BE2C (cell line): ENCODE measurements at regions not wholly inside any gene's neighbourhood (a gene's known extent, or its start where the extent isn't known, plus 50 kb on each side); places are given as distances from the start of the nearest gene placed in this dataset.

ENCODE experiments used
- DNase-seq: peaks from one replicate; pipeline ENCODE4 v3.0.0-alpha.2; 2020
- H3K27me3 ChIP-seq: fragments of 250-450 bp; sonication (Bioruptor Pico); 2 replicates; pipeline ENCODE4 v1.5.1; 2020; ENCODE audit warnings: mild to moderate bottlenecking
- H3K36me3 ChIP-seq: fragments of 250-450 bp; sonication (Bioruptor Pico); 2 replicates; pipeline ENCODE4 v1.5.1; 2020; ENCODE audit warnings: mild to moderate bottlenecking
- H3K4me1 ChIP-seq: fragments of 250-450 bp; sonication (Bioruptor Pico); 2 replicates; pipeline ENCODE4 v1.5.1; 2020
- H3K4me3 ChIP-seq: 2 replicates; pipeline ENCODE4 v1.5.1; 2011; ENCODE audit warnings: low read depth, low read length
- H3K9me3 ChIP-seq: fragments of 250-450 bp; sonication (Bioruptor Pico); 2 replicates; pipeline ENCODE4 v1.5.1; 2020
- CTCF ChIP-seq: IDR thresholded peaks from 2 replicates; pipeline ENCODE4 v1.5.1; 2012; ENCODE audit warnings: mild to moderate bottlenecking, low read depth, low read length

- Histone ChIP-seq H3K4me1 (0 out of 2 replicates have a peak, but pooled peaks cover 6% of the 10 kb centered on the region), H3K9me3 (no peaks in the 10 kb centered on the region), H3K27me3 (no peaks in the 10 kb centered on the region), H3K36me3 (no peaks in the 10 kb centered on the region), H3K4me3 (peak overlapping the region; percentile 88)
- peak; percentile 61 for DNase-seq
- no peak for TF ChIP-seq CTCF
These were observed 85.7 kb upstream of the MELK start for GRCh38 chr9:36486933-36487481.

GRCh38 chr9:36486329-36486932 is 86.3 kb upstream of the MELK start:
- Histone ChIP-seq H3K4me3 (peak overlapping the region; percentile 88), H3K9me3 (no peaks in the 10 kb centered on the region), H3K4me1 (0 out of 2 replicates have a peak, but pooled peaks cover 6% of the 10 kb centered on the region), H3K27me3 (no peaks in the 10 kb centered on the region), H3K36me3 (no peaks in the 10 kb centered on the region)
- peak; percentile 21 for DNase-seq
- TF ChIP-seq CTCF: no peak

GRCh38 chr9:36485647-36486328 is 85.7 kb upstream of the RNF38 start:
- Histone ChIP-seq H3K27me3 (no peaks in the 10 kb centered on the region), H3K9me3 (no peaks in the 10 kb centered on the region), H3K36me3 (no peaks in the 10 kb centered on the region), H3K4me3 (peak overlapping the region; percentile 88), H3K4me1 (0 out of 2 replicates have a peak, but pooled peaks cover 6% of the 10 kb centered on the region)
- DNase-seq: no peak
- no peak for TF ChIP-seq CTCF

DNA sequence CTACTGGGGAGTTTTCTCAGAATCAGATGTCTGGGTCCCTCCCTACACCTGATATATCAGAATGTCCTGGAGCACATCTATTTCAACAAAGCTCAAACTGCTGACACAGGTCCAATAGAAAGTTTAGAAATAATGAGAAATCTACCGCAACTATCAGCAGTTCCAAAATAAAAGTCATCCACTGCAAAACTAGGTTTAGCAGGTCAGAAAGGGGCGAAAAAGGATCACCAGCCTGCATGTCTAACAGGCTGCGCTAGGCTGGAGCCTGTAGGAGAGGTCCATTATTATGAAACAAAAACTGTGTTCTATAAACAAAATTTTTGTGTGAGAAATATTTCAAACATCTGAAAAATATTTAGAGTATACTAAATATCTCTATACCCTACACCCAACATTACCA is 84.1 kb upstream of the RNF38 start:
- H3K27me3 ChIP-seq: no peaks in the 10 kb centered on the region

DNA sequence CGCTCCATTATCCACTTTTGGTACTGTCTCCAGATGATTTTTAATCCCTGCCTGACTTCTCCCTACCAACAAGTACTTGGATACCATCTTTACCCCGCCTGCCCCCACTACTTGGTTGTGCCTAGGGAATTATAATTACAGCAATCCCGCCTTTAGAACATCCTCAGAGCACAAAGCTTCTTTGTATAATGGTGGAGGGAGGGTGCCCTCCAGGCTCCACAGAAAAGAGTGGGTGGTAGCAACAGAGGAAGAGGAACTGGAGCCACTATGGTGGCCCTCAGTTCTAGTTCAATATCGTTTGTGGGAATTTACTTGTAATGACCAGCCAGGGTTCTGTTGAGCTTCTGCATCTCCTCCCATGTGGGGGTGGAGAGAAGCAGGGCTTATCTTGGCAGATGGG is 79.0 kb upstream of the RNF38 start:
- H3K4me3 ChIP-seq: no peak overlapping the region
- no peaks in the 10 kb centered on the region for H3K36me3 ChIP-seq
- TF ChIP-seq CTCF: no peak
- H3K27me3 ChIP-seq: no peaks in the 10 kb centered on the region
- no peaks in the 10 kb centered on the region for H3K9me3 ChIP-seq
- DNase-seq: no peak
- H3K4me1 ChIP-seq: peaks cover 6% of the 10 kb centered on the region

More for the DNA sequence above, 84.1 kb upstream of the RNF38 start:
- Histone ChIP-seq H3K4me3 (no peak overlapping the region), H3K9me3 (no peaks in the 10 kb centered on the region), H3K36me3 (no peaks in the 10 kb centered on the region), H3K4me1 (peaks cover 10% of the 10 kb centered on the region)
- no peak for TF ChIP-seq CTCF
- DNase-seq: no peak

- Histone ChIP-seq H3K4me1 (no peaks in the 10 kb centered on the region), H3K36me3 (no peaks in the 10 kb centered on the region), H3K9me3 (no peaks in the 10 kb centered on the region), H3K27me3 (no peaks in the 10 kb centered on the region), H3K4me3 (no peak overlapping the region)
- no peak for DNase-seq
- no peak for TF ChIP-seq CTCF
These were observed 71.3 kb upstream of the RNF38 start for GRCh38 chr9:36471359-36471758.
